GM19397 (cell line): ENCODE measurements at regions not wholly inside any gene's neighbourhood (a gene's known extent, or its start where the extent isn't known, plus 50 kb on each side); places are given as distances from the start of the nearest gene placed in this dataset.
"Not testable (repeated sequence)": the region's sequence is repeated elsewhere in the genome, so short reads cannot be mapped to it uniquely, and the experiment has no call there.

Experiments used
- ATAC-seq: cut with Tn5 transposase; IDR thresholded peaks from one replicate; pipeline ENCODE4 v1.9.1; 2021; ENCODE audit warnings: mild to moderate bottlenecking, moderate library complexity; ENCODE audit not compliant: unreplicated experiment

DNA sequence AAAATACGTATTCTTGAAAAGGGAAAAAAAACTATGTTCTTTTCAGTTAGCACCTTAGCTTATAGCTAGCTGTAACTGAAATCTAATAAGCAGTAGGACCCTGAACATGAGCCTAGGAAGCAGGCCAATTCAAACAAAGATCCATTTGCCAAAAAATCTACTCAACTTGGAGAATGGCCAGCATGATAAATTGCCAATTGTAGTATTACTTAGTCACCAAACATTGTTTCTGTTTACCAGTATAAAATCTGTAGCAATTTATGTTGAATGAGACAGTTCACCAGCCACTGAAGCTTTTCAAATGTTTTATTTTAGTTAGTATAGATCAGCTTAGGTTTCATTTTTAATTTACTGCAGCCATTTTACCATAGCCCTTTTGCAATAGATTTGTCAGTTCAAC is 323.6 kb upstream of the DIPK2B start:
- ATAC-seq: no peak

DNA sequence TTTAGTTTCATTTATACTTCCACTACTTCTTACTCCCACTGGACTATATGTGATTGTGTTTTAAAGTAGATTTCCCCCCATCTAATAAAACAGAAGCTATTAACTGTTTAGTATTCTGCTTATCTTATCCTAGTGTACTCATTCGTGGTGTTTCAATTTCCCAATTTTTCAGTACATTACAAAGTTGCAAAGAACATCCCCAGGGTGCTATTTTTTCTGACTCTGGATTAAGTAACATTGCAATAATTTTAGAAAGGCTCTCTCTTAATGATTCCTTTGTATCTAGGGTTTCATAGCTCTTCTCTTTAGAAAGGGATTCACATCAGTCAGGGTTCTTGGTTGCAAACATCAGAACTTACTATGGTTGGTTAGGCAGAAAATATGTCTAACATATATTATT is 317.9 kb upstream of the DIPK2B start:
- no peak for ATAC-seq

DNA sequence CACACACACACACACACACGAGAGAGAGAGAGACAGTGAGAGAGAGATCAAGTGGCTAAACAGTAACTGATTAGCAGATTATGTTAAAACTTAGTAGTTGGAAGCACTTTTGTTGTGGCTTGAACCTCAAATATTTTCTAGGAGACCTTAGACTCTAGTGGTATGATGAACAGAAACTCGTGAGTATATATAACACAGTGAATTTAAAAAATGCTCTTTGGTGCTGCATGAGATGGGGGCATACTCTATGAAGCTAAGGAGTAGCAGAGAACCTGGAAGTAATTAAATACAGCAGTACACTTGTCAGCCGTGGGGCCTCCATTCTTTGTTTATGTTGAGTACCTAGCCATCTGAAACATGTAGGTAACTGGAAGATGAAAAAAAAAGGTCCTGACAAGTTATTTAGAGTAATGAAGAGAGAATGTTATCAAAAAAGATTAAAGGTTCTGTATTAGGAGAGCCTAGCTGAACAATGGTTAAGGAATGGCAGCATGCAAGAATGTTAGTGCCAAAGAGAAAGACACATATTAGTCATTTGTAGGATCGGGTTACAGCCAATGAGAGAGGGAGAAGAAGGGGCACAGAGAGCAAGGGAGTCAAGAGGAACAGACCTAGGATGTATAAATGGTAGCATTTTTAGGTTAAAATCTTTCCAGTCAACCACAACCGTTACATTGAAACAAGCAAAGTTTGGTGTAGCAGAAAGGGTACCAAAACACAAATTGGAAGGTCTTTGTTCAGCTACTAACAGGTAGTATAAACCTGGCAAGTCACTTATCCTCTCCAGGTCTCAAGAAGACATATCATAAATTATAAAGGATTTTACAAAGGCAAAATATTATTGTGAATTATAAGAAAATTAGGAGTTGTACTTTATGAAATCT is 316.7 kb upstream of the DIPK2B start:
- no peak for ATAC-seq

DNA sequence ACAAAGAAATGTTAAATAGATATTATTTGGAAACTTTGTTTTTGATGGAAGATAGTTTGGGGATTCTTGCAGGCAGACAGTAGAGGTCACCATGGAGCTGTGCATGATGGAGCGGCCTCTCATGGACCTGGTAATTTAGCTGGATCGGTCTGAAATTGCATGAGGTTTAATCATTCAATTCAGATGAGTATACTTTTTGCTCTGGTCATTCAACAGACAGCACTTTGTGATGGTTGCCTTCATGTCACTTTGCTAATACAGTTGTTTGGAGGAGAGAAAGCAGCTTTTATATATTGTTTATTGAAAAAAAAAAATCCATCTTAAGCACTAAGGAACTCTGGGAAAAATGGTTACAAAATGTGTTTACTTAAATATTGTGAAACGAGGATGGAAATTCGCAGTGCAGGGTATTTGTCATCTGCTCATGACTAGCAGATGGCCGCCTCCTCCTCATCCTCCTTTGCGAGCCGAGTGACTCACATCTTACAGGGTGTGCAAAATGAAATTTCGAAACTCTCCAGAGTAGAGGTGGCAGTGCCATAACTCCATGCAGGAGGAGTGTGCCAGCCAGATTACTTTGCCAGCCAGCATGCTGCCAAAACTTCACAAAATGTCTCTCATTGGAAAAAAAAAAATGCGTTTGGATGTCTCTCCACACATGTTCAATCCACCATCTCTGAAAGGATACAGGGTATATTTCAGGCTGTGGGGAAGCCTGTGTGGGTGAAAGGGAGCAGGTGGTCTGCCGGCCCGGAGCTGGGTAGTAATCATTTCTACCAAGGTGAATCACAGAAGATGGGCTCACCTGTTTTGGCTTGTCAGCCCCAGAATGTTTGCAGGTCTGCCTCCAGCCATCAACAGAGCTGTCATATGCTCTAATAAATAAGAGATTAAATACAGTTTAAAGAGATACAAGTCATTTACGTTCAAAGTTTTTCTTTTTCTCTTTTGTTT is 314.9 kb upstream of the DIPK2B start:
- ATAC-seq: no peak

DNA sequence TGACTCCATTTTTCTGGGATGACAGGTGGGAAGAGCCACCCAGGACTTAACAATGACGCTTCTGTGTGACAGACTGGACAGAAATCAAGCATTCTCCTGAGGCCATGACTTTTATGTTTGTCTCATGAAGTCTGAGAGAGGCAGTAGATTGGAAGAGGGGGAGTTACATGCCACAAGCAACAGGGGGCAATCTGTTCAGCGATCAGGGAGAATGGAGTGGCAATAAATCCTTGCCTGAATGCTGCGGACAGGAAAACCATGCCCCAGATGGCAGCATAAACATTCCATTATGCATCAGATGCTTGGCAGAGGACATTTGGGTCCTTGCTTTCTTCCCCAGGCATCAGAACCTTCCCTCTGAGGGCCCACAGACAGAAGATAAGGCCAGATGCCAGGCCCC is 312.4 kb upstream of the DIPK2B start:
- ATAC-seq: no peak

DNA sequence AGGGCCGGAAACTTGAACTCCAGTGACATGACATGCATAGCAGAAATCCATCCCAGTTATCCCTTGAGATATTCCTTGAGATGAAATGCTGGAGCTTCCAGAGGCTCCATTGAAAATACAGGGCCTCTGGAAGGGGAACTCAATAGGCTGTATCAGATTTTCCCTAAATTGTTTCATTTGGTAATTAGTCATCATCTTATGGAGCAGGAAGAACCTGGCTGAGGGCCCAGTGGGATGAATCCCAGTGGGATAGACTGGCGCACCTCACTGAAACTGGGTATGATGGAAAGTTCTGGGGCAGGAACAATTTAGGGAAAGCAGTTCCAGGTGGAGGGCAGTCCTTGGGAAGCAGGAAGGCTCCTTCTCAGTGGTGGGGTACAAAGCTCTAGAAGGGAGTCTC is 307.8 kb upstream of the DIPK2B start:
- no peak for ATAC-seq

DNA sequence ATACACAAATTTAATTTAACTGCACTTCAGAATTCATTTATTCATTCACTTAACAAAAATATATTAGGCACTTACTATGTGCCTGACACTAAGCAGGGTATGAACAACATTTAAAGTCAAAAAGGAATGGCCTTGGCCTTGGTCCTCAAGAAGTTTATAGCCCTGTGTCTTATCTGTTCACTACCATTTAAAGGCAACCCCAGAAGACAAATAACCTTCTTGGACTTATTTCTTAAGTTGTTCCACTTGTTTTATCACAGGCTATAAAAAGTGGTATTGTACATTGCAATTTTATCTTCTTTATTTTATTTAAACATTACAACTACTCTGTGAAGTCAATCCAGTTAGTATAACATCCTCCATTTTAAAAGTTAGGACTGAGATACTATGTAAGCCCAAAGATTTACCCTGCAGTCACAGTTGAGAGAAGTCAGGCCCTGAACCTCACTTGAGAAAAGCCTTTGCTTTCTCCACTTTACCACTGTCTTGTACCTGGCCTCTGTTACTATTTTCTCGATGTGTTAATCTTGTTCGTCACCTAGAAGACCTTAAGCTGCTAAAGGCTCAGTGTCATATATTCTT is 305.6 kb upstream of the DIPK2B start:
- ATAC-seq: no peak

DNA sequence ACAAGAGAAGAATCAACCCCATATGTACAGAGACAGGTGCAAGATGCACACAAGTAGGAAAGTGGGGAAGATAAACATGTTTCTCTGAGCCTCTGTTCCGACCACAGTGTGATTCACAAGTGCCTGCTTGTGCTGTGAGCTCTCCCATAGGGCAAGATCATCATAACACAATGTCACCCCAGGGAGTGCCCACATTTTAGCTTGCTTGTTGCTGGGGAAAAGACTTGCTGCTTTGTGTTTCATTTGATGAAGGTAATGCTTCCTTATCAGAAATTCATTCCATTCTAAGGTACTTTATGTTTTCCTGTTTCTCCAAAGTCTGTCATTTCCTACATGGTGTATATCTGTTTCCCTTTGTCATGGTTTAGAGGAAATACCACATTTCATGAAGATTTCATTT is 304.5 kb upstream of the DIPK2B start:
- no peak for ATAC-seq

DNA sequence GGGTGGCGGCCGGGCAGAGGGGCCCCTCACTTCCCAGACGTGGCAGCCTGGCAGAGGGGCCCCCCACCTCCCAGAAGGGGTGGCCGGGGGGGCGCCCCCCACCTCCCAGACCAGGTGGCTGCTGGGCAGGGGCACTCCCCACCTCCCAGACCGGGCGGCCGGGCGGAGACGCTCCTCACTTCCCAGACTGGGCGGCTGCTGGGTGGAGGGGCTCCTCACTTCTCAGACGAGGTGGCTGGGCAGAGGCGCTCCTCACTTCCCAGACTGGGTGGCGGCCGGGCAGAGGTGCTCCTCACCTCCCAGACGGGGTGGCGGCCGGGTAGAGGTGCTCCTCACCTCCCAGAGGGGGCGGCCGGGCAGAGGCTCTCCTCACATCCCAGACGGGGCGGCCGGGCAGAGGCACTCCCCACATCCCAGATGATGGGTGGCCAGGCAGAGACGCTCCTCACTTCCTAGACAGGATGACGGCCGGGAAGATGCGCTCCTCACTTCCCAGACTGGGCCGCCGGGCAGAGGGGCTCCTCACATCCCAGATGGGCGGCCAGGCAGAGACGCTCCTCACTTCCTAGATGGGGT is 303.2 kb upstream of the DIPK2B start:
- not testable (repeated sequence) for ATAC-seq

DNA sequence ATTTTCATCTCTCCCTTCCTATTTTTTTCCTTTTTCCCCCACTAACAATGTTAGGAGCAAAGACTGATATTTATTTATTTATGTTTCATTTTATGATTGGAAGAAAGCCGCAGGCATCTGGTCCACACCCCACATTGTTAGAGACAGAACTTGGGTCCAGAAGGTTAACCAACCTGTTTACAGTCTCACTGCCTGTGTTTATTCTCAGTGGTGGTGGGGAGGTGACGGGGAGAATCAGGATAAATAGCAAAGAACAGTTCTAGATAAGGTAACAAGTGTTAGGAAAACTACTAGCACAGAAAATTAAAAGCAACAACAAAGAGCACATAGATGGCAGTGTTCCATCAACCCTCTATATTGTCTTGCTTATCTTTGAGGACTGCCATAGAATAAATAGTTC is 301.7 kb upstream of the DIPK2B start:
- no peak for ATAC-seq

DNA sequence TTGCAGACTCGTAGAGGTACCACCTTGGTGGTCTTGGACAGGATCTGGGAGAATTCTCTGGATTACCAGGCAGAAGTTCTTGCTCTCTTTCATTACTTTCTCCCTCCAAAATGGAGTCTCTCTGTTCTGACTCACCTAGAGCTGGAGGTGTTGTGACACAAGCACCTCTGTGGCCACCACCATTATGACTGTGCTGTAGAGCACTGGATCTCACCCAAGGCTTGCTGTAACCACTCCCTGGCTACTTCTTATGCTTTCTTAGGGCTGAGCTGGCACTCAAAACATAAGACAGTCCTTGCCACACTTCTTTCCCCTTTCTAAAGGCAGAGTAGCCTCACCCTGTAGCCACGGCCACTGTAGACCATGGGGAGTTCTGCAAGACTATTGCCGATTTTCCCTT is 296.6 kb upstream of the DIPK2B start:
- no peak for ATAC-seq

DNA sequence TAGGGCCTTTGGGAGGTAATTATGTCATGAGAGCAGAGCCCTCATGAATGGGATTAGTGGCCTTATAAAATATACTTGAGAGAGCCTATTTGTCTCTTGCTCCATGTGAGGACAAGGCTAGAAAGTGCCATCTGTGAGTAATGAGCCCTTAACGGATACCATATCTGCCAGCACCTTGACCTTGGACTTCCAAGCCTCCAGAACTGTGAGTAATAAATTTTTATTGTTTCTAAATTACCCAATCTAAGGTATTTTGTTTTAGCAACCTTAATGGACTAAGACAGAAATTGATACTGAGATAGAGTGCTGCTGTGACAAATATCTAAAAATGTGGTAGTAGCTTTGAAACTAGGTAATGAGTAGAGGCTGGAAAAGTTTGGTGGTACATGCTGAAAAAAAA is 285.0 kb upstream of the DIPK2B start:
- ATAC-seq: no peak

DNA sequence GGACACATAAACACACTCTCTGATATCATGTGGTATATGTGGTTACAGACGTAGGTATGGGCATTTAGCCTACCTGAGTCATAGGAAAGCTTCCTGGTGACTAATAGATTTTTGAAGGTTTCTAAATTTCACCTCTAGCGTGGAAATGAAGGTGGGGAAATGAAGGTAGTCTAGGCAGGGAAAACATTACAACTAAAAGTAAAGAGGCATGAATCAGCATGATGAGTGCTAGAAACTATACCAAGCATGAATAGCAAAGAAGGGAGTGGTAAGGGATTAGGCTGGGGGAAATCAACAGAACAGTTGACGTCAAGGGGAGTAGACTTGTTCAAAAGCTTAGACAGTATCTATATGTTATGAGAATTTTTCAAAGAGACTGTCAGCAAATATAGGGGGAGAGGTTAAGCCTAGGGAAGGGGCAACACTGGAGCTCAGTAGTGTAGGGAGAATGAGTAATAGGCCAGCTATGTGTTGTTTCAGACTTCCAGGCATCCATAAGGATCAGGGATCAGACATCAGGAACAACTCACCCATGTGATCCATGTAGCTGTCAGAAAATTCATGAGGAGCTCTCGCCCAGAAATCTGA is 279.3 kb upstream of the DIPK2B start:
- no peak for ATAC-seq

DNA sequence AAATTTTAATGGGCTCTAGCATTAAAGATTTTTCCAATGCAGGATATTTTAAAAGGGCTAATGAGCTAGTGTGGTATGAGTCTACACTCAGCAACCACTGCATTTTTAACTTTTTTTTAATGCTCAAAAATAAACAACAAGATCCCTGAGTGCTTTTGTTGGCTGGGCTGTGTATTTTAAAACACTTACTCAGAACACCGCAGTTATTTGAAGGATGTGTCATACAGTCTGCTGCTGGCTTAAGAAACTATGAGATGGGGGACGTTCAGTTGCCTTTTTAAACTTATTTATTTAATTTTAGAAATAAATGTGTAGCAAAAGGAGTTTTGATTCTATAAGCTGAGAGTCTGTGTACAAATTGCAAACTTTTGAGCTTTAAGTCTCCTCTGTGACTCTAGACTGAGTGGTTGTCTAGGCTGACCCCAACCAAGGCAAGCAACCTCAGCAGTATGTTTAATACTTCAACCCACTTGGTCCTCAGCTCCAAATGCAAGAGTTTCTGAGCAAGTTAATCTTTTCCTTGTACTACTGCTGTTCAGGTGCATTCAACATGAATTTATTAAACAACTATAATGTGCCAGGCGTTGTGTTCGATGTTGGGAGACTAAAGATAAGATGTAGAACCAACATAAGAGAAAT is 278.6 kb upstream of the DIPK2B start:
- ATAC-seq: no peak

DNA sequence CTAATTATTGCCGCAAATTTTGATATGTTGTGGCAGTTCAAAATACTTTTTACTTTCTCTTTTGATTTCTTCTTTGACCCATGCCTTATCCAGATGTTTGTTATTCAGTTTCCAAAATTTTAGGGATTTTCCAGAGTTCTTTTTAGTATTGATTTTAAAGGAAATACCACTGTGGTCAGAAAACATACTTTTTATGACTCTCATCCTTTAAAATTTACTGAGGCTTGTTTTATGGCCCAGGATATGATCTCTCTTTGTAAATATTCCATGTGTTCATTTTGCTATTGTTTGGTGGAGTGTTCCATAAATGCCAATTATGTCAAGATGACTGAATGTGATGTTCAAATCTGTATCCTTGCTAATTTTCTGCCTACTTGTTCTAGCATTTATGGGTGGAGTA is 272.3 kb upstream of the DIPK2B start:
- no peak for ATAC-seq

DNA sequence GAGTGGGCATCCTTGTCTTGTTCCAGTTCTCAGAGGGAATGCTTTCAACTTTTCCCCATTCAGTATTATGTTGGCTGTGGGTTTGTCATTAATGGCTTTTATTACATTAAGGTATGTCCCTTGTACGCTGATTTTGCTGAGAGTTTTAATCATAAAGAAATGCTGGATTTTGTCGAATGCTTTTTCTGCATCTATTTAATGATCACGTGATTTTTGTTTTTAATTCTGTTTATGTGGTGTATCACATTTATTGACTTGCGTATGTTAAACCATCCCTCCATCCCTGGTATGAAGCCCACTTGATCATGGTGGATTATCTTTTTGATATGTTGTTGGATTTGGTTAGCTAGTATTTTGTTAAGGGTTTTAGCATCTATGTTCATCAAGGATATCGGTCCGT is 266.9 kb upstream of the DIPK2B start:
- ATAC-seq: not testable (repeated sequence)

DNA sequence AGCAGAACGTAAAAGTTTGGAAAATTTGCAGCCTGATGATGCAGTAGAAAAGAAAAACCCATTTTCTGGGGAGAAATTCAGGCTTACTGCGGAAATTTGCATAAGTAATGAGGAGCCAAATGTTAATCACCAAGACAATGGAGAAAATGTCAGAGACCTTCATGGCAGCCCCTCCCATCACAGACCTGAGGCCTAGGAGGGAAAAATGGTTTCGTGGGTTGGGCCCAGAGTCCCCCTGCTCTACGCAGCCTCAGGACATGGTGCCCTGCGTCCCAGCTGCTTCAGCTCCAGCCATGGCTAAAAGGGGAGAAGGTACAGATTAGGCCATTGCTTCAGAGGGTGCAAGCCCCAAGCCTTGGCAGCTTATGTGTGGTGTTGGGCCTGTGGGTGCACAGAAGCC is 255.1 kb upstream of the DIPK2B start:
- not testable (repeated sequence) for ATAC-seq

DNA sequence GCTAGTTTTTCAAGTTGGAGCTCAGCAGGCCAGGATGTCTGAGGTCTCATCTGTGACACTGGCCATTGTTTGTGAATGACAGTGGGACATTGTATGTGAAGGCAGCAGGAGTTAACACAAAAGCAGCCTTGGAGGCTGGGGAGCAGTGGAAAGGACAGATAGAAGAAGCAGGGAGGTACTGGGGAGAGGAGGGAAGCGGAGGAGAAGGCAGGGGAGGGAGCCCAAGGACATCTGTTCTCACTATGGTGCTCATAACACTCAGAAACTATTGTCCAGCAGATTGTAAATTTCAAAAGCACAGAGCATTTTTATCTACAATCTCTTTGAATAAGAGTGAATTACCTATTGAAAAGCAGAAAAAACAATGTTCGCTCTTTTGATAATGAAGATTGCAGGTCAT is 253.6 kb upstream of the DIPK2B start:
- ATAC-seq: no peak

DNA sequence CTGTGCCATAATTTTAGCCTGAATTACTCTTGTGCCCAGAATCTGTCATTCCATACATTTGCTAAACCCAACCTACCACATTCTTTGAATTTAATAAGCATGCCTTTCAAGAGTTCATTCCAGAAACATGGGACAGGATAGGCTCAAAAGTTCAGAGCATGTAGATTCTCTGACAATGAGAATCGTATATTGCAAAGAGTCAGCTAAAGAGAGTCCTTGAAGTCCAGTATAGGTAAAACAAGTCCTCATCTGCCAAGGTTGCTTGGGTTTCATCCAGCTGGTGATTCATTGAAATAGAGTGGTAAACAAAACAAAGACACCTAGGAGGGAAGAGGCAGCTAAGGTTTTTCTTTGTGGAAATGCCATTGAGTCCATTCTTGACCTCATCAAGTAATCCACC is 249.3 kb upstream of the DIPK2B start:
- no peak for ATAC-seq

DNA sequence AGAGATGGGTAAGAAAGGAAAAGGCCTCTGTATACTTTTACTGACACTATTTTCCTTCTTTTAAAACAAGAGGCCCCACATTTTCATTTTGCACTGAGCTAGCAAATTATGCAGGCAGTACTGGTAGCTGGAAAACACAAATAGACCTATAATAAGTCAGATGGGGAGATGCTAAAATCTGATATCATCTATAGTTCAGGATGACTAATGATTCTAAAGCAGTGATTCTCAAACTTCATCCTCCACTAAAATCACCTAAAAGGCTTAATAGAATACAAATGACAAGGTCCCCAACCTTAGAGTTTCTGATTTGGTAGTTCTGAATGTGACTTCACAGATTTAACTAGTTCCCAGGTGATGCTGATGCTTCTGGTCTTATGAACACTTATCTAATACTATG is 247.3 kb upstream of the DIPK2B start:
- no peak for ATAC-seq
